KMS-11 (cell line): ENCODE measurements at regions not wholly inside any gene's neighbourhood (a gene's known extent, or its start where the extent isn't known, plus 50 kb on each side); places are given as distances from the start of the nearest gene placed in this dataset.

ENCODE experiments used
- H2AFZ ChIP-seq: fragments of 200-600 bp; sonication (generic); 2 replicates; pipeline ENCODE4 v1.6.1; 2016; ENCODE audit warnings: antibody characterized with exemption, mixed run types, low read depth
- H3K27ac ChIP-seq: fragments of 200-600 bp; sonication (generic); 2 replicates; pipeline ENCODE4 v1.6.1; 2016; ENCODE audit warnings: mild to moderate bottlenecking, mixed run types
- H3K27me3 ChIP-seq: fragments of 200-600 bp; sonication (generic); 2 replicates; pipeline ENCODE4 v1.6.1; 2017; ENCODE audit warnings: mild to moderate bottlenecking, low read depth, mixed run types, moderate library complexity; ENCODE audit not compliant: insufficient read depth
- H3K36me3 ChIP-seq: fragments of 200-600 bp; sonication (generic); 2 replicates; pipeline ENCODE4 v1.6.1; 2017; ENCODE audit warnings: mild to moderate bottlenecking, mixed run types; ENCODE audit not compliant: insufficient read depth
- H3K4me1 ChIP-seq: fragments of 200-600 bp; sonication (generic); 2 replicates; pipeline ENCODE4 v1.6.1; 2016; ENCODE audit warnings: mild to moderate bottlenecking, low read depth, mixed run types; ENCODE audit not compliant: poor library complexity, severe bottlenecking
- H3K4me2 ChIP-seq: fragments of 200-600 bp; sonication (generic); 2 replicates; pipeline ENCODE4 v1.7.0; 2016; ENCODE audit warnings: mild to moderate bottlenecking, mixed run types
- H3K4me3 ChIP-seq: fragments of 200-600 bp; sonication (generic); IDR thresholded peaks from 2 replicates; pipeline ENCODE4 v1.6.1; 2017; ENCODE audit warnings: low read depth, low read length, mixed read lengths; ENCODE audit not compliant: insufficient read depth
- H3K79me2 ChIP-seq: fragments of 200-600 bp; sonication (generic); 2 replicates; pipeline ENCODE4 v1.6.1; 2016; ENCODE audit warnings: low read depth, mixed run types; ENCODE audit not compliant: insufficient read depth
- H3K9ac ChIP-seq: fragments of 200-600 bp; sonication (generic); 2 replicates; pipeline ENCODE4 v1.6.1; 2016; ENCODE audit warnings: mild to moderate bottlenecking, mixed run types
- H4K20me1 ChIP-seq: fragments of 200-600 bp; sonication (generic); 2 replicates; pipeline ENCODE4 v1.6.1; 2016; ENCODE audit warnings: mild to moderate bottlenecking, mixed run types; ENCODE audit not compliant: insufficient read depth
- TF ChIP-seq, protein P1 (sequence below): fragments of 200-600 bp; sonication (generic); conservative IDR thresholded peaks from 2 replicates; pipeline ENCODE4 v1.6.1; 2017; ENCODE audit warnings: low read depth, mild to moderate bottlenecking, antibody characterized with exemption, low read length, moderate library complexity, mixed read lengths

DNA sequence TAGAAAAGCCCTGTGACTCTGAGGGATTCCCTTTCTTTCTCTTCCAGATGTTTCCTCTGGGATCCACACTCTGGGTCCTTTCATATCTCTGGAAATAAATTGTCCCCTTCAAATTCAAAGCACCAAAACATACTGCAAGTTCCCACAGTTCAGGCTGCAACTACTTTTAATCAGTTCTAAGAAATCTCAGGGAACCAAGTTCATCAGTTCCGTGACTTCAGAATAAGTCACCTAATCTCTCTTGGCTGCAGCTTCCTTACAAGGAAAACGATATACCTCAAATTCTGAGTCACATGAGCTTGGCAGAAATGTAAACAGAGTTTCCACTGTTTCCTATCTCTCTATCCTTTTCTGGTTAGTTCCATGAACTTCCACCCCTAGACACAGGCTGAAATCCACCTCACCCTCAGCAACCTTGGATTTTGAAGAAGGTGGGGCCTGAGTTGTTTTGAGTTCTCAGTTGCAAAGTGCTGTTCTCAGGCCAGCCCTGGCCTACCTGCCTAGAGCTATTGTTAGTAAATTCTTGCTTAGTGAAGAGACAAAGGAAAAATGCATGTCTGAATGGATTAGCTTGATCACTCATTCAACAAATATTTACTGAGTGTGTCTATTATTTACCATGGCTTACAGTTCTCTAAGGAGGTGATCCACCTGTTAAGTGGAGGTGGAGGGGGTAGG is 59.3 kb upstream of the IL6 start:
- no peak overlapping the region for H3K27ac ChIP-seq
- no peaks in the 10 kb centered on the region for H4K20me1 ChIP-seq
- H3K79me2 ChIP-seq, result no peaks in the 10 kb centered on the region
- H3K4me2 ChIP-seq, result no peak overlapping the region
- H2AFZ ChIP-seq, result no peak overlapping the region
- no peak overlapping the region for H3K4me3 ChIP-seq
- H3K9ac ChIP-seq, result no peak overlapping the region
- H3K36me3 ChIP-seq, result no peaks in the 10 kb centered on the region
- TF ChIP-seq, protein P1, sequence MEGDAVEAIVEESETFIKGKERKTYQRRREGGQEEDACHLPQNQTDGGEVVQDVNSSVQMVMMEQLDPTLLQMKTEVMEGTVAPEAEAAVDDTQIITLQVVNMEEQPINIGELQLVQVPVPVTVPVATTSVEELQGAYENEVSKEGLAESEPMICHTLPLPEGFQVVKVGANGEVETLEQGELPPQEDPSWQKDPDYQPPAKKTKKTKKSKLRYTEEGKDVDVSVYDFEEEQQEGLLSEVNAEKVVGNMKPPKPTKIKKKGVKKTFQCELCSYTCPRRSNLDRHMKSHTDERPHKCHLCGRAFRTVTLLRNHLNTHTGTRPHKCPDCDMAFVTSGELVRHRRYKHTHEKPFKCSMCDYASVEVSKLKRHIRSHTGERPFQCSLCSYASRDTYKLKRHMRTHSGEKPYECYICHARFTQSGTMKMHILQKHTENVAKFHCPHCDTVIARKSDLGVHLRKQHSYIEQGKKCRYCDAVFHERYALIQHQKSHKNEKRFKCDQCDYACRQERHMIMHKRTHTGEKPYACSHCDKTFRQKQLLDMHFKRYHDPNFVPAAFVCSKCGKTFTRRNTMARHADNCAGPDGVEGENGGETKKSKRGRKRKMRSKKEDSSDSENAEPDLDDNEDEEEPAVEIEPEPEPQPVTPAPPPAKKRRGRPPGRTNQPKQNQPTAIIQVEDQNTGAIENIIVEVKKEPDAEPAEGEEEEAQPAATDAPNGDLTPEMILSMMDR, result no peak
- peaks cover 50% of the 10 kb centered on the region for H3K4me1 ChIP-seq
- H3K27me3 ChIP-seq, result no peaks in the 10 kb centered on the region

DNA sequence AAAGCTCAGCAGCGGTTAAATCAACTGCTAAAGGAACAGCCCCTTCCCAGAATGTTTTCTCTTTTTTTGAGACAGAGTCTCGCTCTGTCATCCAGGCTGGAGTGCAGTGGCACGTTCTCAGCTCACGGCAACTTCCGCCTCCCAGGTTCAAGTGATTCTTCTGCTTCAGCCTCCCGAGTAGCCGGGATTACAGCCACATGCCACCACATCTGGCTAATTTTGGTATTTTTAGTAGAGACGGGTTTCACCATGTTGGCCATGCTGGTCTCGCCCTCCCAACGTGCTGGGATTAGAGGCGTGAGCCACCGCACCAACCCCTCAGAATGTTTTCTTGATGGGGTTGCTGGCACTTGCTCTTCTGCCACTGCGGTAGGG is 59.8 kb upstream of the IL6 start:
- TF ChIP-seq, protein P1, result no peak
- Histone ChIP-seq H3K36me3 (no peaks in the 10 kb centered on the region), H4K20me1 (no peaks in the 10 kb centered on the region), H3K4me3 (no peak overlapping the region), H3K9ac (no peak overlapping the region), H3K79me2 (no peaks in the 10 kb centered on the region), H3K27me3 (no peaks in the 10 kb centered on the region), H2AFZ (no peak overlapping the region), H3K27ac (no peak overlapping the region), H3K4me2 (no peak overlapping the region; the same call in 1 of the 2 replicates), H3K4me1 (peaks cover 49% of the 10 kb centered on the region)

DNA sequence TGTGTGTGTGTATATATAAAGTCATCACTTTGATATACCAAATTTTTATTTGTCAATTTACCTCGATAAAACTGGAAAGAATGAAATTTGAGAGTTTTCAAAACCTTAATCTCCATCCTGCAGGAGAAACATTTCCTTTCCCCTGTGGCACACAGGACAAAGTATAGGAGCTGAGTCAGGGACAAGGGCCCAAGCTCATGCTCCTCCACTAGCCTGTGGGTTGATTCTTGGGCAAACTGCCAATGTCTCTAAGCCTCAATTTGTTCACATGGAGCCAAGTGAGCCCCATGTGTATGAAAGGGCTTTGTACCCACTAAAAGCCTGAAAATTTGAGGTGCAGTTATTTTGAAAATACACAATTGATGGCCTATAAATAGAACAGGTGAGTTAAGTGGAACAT is 60.3 kb upstream of the IL6 start:
- Histone ChIP-seq H4K20me1 (no peaks in the 10 kb centered on the region), H3K36me3 (no peaks in the 10 kb centered on the region), H3K27ac (no peak overlapping the region), H3K4me3 (no peak overlapping the region), H3K79me2 (no peaks in the 10 kb centered on the region), H3K4me1 (peaks cover 44% of the 10 kb centered on the region), H3K4me2 (no peak overlapping the region; the same call in 1 of the 2 replicates), H3K9ac (no peak overlapping the region), H3K27me3 (no peaks in the 10 kb centered on the region), H2AFZ (no peak overlapping the region)
- TF ChIP-seq, protein P1, result no peak

DNA sequence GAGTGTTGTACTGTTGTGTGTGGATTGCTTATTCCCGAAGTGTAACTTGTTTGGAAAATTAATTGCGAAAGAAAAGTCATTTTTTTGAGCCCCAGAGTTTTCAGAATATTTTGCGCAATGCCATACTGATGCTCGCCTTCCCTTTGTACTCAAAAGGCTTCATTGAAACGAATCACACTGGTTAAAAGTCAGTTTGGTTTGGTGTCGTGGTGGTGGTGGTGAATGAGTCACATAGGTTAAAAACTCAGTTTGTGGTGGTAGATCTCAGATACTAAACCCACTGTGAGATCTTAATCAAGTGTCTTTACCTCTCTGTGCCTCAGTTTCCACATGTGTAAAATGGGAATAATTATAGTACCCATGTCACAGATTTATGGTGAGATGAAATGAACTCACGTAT is 61.1 kb upstream of the IL6 start:
- no peaks in the 10 kb centered on the region for H3K27me3 ChIP-seq
- no peak overlapping the region for H3K9ac ChIP-seq
- H3K4me3 ChIP-seq, result no peak overlapping the region
- no peak overlapping the region for H3K27ac ChIP-seq
- H4K20me1 ChIP-seq, result no peaks in the 10 kb centered on the region
- TF ChIP-seq, protein P1, result no peak
- peaks cover 36% of the 10 kb centered on the region for H3K4me1 ChIP-seq
- H3K79me2 ChIP-seq, result no peaks in the 10 kb centered on the region
- H2AFZ ChIP-seq, result no peak overlapping the region
- H3K36me3 ChIP-seq, result no peaks in the 10 kb centered on the region
- H3K4me2 ChIP-seq, result no peak overlapping the region
